Fibroblast of lung (primary cell): ENCODE measurements at regions not wholly inside any gene's neighbourhood (a gene's known extent, or its start where the extent isn't known, plus 50 kb on each side); places are given as distances from the start of the nearest gene placed in this dataset.

ENCODE experiments used
- DNase-seq, 2 donors: peaks; one replicate each; pipeline versions ENCODE4 v3.0.0 to v3.0.0-alpha.2; 2010; ENCODE audit warnings: low read depth in 2 of 2
- H2AFZ ChIP-seq: 2 replicates; pipeline ENCODE4 v1.5.1; 2012; ENCODE audit warnings: low read length, control low read depth, inconsistent platforms
- H3K27ac ChIP-seq: 2 replicates; pipeline ENCODE4 v1.5.1; 2011; ENCODE audit warnings: low read length, control low read depth; ENCODE audit not compliant: insufficient read depth
- H3K27me3 ChIP-seq: 2 replicates; pipeline ENCODE4 v1.5.1; 2011; ENCODE audit warnings: mild to moderate bottlenecking, low read length; ENCODE audit not compliant: control insufficient read depth, insufficient read depth
- H3K36me3 ChIP-seq: 2 replicates; pipeline ENCODE4 v1.5.1; 2011; ENCODE audit warnings: low read length; ENCODE audit not compliant: control insufficient read depth, insufficient read depth
- H3K4me1 ChIP-seq: 2 replicates; pipeline ENCODE4 v1.5.1; 2011; ENCODE audit warnings: low read length; ENCODE audit not compliant: control insufficient read depth, insufficient read depth; ENCODE audit errors: extremely low read depth
- H3K4me2 ChIP-seq: 2 replicates; pipeline ENCODE4 v1.5.1; 2011; ENCODE audit warnings: low read length, control low read depth; ENCODE audit not compliant: insufficient read depth; ENCODE audit errors: extremely low read depth
- H3K4me3 ChIP-seq, 4 experiments: fragments of 200-600 bp in 1 of 4; sonication (generic) in 1 of 4; replicated peaks in 1 of 4; 2 replicates each; pipeline ENCODE4 v1.5.1; 2011 to 2016; ENCODE audit warnings: low read length in 4 of 4, low read depth in 3 of 4, mild to moderate bottlenecking in 3 of 4, control low read depth in 2 of 4, inconsistent platforms in 1 of 4, mixed read lengths in 1 of 4; ENCODE audit not compliant: insufficient read depth in 1 of 4; ENCODE audit errors: control extremely low read depth in 1 of 4
- H3K79me2 ChIP-seq: 2 replicates; pipeline ENCODE4 v1.5.1; 2012; ENCODE audit warnings: mild to moderate bottlenecking, low read length, inconsistent platforms; ENCODE audit not compliant: control insufficient read depth, insufficient read depth
- H3K9ac ChIP-seq: 2 replicates; pipeline ENCODE4 v1.5.1; 2011; ENCODE audit warnings: mild to moderate bottlenecking, low read length, control low read depth; ENCODE audit not compliant: insufficient read depth
- H3K9me3 ChIP-seq: 2 replicates; pipeline ENCODE4 v1.5.1; 2012; ENCODE audit warnings: low read depth, low read length; ENCODE audit not compliant: control insufficient read depth, insufficient read depth
- H4K20me1 ChIP-seq: 2 replicates; pipeline ENCODE4 v1.5.1; 2011; ENCODE audit warnings: low read length; ENCODE audit not compliant: control insufficient read depth, insufficient read depth; ENCODE audit errors: extremely low read depth
- EZH2 ChIP-seq: IDR thresholded peaks from 2 replicates; pipeline ENCODE4 v1.5.1; 2012; ENCODE audit warnings: low read length, control low read depth, mild to moderate bottlenecking; ENCODE audit errors: missing control alignments
- TF ChIP-seq, protein P1 (sequence below), 2 donors: IDR thresholded peaks in 1 of 2; conservative IDR thresholded peaks in 1 of 2; 1 replicate in 1 of 2; 2 replicates in 1 of 2; pipeline ENCODE4 v1.5.1; 2011 to 2012; ENCODE audit warnings: low read length in 2 of 2, control low read depth in 1 of 2, inconsistent platforms in 1 of 2, low read depth in 1 of 2, mild to moderate bottlenecking in 1 of 2

GRCh38 chr10:3882855-3883254 lies 97.8 kb upstream of the KLF6 start:
- H3K27me3 ChIP-seq: no peaks in the 10 kb centered on the region
- H4K20me1 ChIP-seq: no peaks in the 10 kb centered on the region
- no peak overlapping the region for H3K9ac ChIP-seq
- no peak overlapping the region for H3K4me2 ChIP-seq
- no peaks in the 10 kb centered on the region for H3K36me3 ChIP-seq
- H3K4me1 ChIP-seq: peaks cover 11% of the 10 kb centered on the region
- H2AFZ ChIP-seq: no peak overlapping the region
- no peak overlapping the region for H3K4me3 ChIP-seq
- H3K9me3 ChIP-seq: no peaks in the 10 kb centered on the region
- TF ChIP-seq, protein P1, sequence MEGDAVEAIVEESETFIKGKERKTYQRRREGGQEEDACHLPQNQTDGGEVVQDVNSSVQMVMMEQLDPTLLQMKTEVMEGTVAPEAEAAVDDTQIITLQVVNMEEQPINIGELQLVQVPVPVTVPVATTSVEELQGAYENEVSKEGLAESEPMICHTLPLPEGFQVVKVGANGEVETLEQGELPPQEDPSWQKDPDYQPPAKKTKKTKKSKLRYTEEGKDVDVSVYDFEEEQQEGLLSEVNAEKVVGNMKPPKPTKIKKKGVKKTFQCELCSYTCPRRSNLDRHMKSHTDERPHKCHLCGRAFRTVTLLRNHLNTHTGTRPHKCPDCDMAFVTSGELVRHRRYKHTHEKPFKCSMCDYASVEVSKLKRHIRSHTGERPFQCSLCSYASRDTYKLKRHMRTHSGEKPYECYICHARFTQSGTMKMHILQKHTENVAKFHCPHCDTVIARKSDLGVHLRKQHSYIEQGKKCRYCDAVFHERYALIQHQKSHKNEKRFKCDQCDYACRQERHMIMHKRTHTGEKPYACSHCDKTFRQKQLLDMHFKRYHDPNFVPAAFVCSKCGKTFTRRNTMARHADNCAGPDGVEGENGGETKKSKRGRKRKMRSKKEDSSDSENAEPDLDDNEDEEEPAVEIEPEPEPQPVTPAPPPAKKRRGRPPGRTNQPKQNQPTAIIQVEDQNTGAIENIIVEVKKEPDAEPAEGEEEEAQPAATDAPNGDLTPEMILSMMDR (conservative IDR thresholded peaks at IDR 0.05 in 1 of 2, IDR thresholded peaks at IDR 0.05 in 1 of 2; ENCODE audit: low read depth in 1 of 2, low read length in 2 of 2): no peak
- TF ChIP-seq EZH2: no peak
- no peak for DNase-seq
- H3K27ac ChIP-seq: no peak overlapping the region
- no peaks in the 10 kb centered on the region for H3K79me2 ChIP-seq

DNA sequence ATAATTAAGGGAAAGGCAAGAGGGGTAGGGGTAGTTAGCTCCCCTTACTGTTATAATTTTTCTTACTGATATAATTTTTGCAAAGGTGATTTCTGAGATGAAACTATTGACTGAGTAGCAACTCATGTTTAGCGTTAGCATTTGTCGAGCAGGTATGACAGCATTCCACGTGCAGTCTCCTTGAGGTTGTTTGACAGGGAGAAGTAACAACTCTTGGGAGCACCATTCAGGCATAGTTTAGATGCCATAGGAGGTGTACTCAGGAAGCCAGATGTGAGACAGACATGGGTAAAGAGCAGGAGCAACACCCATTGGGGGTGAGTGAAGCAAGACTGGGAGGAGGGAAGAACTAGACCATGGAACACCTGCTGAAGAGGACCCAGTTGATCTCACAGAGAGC lies 96.6 kb upstream of the KLF6 start:
- no peaks in the 10 kb centered on the region for H4K20me1 ChIP-seq

DNA sequence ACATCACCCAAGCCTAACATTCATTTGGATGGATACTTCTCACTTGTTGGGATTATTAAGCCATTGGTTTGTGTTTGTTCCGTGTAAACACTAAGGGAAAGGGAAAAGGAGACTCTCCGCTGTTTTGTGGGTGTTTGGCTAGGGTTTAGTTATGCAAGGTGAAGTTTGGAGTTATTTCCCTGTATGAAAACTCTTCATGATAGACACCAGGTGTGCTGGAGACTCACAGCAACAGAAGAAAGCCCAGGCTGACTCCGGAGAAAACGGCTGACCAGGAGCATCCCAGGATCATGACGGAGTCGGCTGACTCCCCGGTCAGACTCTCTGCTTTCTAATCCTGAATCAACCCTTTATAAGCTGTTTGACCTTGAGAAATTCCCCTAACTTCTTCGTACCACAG lies 94.1 kb upstream of the KLF6 start:
- no peaks in the 10 kb centered on the region for H3K79me2 ChIP-seq
- no peak overlapping the region for H3K9ac ChIP-seq
- no peak for DNase-seq
- H3K4me3 ChIP-seq: no peak overlapping the region
- no peak overlapping the region for H3K4me2 ChIP-seq
- H3K27ac ChIP-seq: no peak overlapping the region
- H3K36me3 ChIP-seq: no peaks in the 10 kb centered on the region
- H3K4me1 ChIP-seq: peaks cover 5% of the 10 kb centered on the region
- no peaks in the 10 kb centered on the region for H3K9me3 ChIP-seq
- no peak for TF ChIP-seq EZH2
- TF ChIP-seq, protein P1 (conservative IDR thresholded peaks at IDR 0.05 in 1 of 2, IDR thresholded peaks at IDR 0.05 in 1 of 2; ENCODE audit: low read depth in 1 of 2, low read length in 2 of 2): no peak
- no peaks in the 10 kb centered on the region for H4K20me1 ChIP-seq
- no peaks in the 10 kb centered on the region for H3K27me3 ChIP-seq
- H2AFZ ChIP-seq: no peak overlapping the region

More for the DNA sequence above, 96.6 kb upstream of the KLF6 start:
- no peaks in the 10 kb centered on the region for H3K79me2 ChIP-seq
- no peak overlapping the region for H3K27ac ChIP-seq
- H3K4me3 ChIP-seq: no peak overlapping the region
- peaks cover 7% of the 10 kb centered on the region for H3K4me1 ChIP-seq
- DNase-seq: no peak
- H2AFZ ChIP-seq: no peak overlapping the region
- no peak for TF ChIP-seq EZH2
- H3K4me2 ChIP-seq: no peak overlapping the region
- no peaks in the 10 kb centered on the region for H3K9me3 ChIP-seq
- H3K36me3 ChIP-seq: no peaks in the 10 kb centered on the region
- no peaks in the 10 kb centered on the region for H3K27me3 ChIP-seq
- H3K9ac ChIP-seq: no peak overlapping the region
